PC-3 (cell line): ENCODE measurements at regions not wholly inside any gene's neighbourhood (a gene's known extent, or its start where the extent isn't known, plus 50 kb on each side); places are given as distances from the start of the nearest gene placed in this dataset.
A peak's percentile ranks its signal among the peaks of the same experiment; 100 is the strongest.

Experiments
- EZH2 ChIP-seq: fragments of 300-600 bp; sonication (generic); IDR thresholded peaks from one replicate; pipeline ENCODE4 v1.6.1; 2017; ENCODE audit warnings: antibody characterized with exemption, mild to moderate bottlenecking, low read length; ENCODE audit not compliant: unreplicated experiment
- EZH2phosphoT487 ChIP-seq: fragments of 300-600 bp; sonication (generic); IDR thresholded peaks from 2 replicates; pipeline ENCODE4 v1.6.1; 2018; ENCODE audit warnings: mild to moderate bottlenecking, antibody characterized with exemption, low read length, borderline replicate concordance

- TF ChIP-seq EZH2 (peak; percentile 56), EZH2phosphoT487 (no peak; the same call in 1 of the 2 replicates)
Measured at GRCh38 chr3:10707400-10708215, 108.4 kb upstream of the SLC6A11 start.
